GM21447 (cell line): ENCODE measurements at regions not wholly inside any gene's neighbourhood (a gene's known extent, or its start where the extent isn't known, plus 50 kb on each side); places are given as distances from the start of the nearest gene placed in this dataset.
"Not testable (repeated sequence)": the region's sequence is repeated elsewhere in the genome, so short reads cannot be mapped to it uniquely, and the experiment has no call there.

ENCODE experiments used
- ATAC-seq: cut with Tn5 transposase; IDR thresholded peaks from one replicate; pipeline ENCODE4 v1.9.1; 2021; ENCODE audit not compliant: unreplicated experiment

DNA sequence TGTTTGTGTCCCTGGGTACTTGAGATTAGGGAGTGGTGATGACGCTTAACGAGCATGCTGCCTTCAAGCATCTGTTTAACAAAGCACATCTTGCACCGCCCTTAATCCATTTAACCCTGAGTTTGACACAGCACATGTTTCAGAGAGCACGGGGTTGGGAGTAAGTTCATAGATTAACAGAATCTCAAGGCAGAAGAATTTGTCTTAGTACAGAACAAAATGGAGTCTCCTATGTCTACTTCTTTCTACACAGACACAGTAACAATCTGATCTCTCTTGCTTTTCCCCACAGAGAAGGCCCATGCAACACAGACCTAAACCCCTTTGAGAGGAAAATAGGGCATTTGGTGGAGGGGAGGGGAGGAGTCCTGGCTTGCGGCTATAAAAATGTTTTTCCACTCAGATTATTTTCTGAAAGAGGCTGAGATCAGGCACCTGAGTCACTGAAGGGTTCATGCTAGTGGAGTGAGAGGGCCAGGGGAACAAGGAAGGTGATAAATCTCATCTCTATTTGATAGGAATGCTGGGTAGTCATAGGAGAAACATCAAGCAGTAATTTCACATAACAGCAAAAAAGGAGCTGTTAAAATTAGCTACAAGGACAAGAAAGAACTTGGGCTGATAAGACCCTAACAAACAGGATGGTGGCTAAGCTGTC, 136.9 kb downstream of the OR2B2 start:
- ATAC-seq = not testable (repeated sequence)

DNA sequence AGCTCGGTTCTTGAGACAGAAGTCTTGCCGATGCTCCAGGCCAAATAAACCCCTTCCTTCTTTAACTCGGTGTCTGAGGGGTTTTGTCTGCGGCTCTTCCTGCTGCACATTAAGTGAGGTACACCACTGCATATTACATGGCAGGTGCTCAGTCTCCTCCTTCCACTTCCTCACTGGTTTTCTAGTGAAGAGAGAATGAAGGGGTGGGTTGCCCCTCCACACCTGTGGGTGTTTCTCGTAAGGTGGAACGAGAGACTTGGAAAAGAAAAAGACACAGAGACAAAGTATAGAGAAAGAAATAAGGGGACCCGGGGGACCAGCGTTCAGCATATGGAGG, 138.0 kb downstream of the OR2B2 start:
- ATAC-seq = not testable (repeated sequence)

DNA sequence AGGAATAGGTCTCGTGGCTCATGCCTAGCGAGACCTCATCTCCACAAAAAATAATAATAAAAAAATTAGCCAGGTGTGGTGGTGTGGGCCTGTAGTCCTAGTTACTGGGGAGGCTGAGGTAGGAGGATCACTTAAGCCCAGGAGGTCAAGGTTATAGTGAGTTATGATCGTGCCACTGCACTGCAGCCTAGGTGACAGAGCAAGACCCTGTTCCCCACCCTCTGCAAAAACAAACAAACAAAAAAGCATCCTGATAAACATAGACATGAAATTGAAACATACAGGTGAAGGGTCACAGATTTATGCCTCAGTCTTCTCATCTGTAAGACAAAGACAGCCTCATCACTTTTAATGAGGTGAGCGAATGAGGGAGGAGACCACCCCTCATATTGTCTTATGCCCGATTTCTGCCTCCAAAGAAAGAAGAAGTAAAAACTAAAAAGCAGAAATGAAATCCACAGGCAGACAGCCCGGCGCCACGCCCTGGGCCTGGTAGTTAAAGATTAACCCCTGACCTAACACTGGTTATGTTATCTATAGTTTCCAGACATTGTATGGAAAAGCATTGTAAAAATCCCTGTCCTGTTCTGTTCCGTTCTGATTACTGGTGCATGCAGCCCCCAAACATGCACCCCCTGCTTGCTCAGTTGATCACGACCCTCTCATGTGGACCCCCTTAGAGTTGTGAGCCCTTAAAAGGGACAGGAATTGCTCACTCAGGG, 138.5 kb downstream of the OR2B2 start:
- ATAC-seq = not testable (repeated sequence)

DNA sequence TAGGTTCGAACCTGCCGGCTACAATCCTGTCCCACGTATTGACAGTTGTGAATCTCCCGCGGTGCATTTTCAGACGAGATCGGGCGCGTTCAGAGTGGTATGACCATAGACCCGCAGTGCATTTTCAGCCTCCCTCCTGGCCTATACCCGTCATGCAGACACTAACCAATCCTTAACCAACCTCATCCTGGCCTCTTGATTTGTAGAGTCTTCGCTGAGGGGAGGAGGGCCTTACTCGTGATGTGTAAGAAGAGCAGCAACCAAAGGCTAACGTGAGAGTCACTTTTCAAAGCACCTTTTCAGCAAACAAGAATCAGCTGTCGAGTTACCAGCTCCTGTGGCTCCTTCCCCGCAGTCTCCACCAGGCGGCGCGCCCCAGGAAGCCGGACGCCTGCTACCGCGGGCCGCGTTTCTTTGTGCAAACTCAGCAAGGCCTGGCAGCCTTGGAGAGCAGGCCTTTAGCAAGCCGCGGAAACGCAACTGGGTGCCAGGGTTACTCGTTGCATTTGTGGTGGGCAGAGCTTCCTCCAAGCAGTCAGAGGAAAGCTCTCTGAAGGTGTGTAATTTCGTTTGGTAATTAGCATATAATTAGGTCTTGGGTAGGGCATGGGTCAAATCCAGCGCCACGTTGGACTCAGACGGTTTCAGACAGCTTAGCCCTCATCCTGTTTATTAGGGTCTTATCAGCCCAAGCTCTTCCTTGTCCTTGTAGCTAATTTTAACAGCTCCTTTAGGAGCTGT, 139.8 kb downstream of the OR2B2 start:
- peak; percentile 82 for ATAC-seq

DNA sequence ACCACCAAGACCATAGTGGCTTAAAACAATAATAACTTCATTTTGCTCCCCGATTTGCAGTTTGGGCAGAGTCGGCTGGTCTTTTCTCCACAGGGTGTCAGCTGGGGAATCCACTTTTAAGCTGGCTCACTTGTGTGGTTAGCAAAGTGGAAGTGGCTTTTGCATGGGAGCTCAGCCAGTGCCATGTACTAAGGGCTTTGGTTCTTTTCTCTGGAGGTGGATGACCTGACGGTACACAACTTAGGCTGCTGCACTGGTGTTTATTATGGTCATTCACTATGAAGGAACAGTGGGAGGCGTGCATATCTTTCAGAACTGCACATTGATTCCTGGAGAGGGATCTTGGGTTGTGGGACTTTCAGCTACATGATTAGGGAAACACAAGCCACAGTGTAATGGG, 141.0 kb downstream of the OR2B2 start:
- no peak for ATAC-seq

DNA sequence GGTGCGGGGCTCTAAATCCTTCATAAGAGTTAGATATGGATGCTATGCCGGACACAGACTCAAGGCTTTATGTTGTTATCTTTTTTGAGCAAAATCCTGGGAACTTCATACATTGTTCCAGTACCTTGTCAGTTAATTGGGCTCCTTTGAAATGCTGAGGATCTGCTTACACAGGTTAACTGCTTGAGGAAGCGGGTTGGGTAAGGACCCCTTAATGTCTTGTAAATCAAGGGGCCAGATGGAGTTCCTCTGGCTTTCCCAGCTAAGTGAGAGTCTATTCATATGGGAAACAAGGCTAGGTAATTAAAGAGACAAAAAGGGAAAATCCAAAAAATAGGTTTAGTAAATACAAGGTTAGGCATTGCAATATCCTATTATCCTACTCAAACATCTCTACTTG, 141.5 kb downstream of the OR2B2 start:
- ATAC-seq = no peak

DNA sequence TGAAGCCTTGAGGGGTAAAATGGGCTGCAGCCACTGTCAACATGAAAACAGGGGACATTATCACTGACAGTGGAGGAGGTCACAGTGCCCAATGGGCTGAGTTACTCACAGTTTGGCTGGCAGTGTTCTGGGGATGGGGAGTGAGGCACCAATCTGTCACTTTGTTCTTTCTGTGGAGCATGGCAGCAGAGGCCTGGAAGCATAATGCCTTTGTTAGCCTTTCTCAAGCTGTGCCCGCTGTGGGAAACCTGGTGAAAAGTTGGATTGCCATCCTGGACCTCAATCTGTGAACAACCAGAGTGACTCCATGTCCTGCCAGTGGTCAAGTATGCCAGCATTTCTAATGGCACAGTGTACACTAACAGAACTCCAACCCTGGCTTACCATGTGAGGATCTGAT, 143.6 kb downstream of the OR2B2 start:
- ATAC-seq = no peak

DNA sequence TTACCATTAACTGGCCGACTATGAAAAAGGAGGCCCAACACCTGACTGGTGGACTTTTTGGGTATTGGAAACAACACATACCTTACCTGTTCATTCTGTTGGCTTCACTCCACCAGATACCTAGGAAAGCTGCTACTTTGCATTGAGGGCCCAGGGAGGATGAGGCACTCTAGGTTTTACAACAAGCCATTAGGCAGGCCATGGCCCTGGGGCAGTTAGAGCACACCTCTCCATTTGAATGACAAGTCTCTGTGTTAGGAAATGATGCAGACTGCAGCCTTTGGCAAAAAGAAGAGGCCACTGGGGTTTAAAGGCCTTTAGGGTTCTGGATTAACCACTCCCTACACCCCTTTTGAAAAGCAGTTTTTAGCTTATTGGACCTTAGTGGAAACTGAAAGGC, 144.3 kb downstream of the OR2B2 start:
- no peak for ATAC-seq

DNA sequence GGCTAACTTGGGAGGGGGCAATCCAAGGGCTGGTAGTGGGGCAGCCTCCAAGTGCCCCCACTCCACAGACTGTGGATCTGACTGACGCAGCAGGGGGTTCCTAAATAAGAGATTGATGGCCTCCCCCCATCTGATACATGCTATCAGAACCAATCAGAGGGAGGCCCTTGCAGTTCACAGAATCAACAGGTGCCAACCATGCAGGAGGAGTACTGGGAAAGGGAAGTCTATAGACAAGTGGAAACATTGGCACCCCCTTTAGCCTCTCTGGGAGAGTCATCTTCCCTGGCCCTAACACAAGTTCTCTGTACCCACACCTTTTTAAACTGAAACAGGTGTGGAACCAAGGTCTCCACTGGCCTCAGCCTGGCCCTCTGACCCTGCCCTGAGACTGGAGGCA, 145.8 kb downstream of the OR2B2 start:
- ATAC-seq = no peak

DNA sequence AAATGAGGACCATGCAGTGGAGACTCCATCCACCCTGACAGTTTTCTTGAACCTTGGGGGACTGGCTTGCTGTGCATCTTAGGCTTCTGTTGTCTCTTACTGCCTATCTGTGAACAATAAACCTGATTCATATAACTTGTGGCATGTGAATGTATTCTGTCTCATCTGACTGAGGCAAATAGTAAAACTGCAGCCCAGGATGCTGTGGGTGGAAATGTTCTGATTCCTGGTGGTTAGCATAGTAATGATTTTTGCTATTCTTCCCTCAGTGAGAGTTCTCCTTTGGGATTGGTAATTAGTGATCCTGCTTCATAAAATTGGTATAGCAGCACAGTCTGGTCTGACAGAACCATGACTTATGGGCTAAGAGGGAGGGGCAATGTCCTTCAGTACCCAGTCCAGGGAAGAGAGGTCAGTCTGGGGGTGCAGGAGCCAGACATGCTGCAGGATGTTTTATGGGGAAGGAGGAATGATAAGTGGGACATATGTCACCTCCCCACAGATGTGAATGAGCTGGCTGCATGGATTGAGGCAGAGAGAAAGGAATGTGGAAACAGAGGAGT, 147.1 kb downstream of the OR2B2 start:
- no peak for ATAC-seq

DNA sequence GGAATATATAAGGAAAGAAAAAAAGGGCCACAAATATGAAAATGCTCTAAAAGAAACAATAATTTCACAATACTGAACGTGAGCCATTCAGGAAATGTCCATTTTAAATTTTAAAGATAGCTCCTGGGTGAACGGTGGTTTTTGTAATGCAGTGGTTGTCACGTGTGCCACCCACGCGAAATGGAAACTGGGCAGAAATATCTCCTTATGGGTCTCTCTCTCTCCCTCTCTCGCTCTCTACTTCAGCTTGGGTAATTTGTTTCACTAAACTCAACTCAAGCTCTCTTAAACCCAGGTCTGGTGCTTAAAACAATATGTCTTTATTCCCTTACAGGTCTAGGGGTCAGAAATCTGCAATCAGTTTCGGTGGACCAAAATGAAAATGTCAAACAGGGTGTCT, 150.8 kb downstream of the OR2B2 start:
- ATAC-seq = no peak

DNA sequence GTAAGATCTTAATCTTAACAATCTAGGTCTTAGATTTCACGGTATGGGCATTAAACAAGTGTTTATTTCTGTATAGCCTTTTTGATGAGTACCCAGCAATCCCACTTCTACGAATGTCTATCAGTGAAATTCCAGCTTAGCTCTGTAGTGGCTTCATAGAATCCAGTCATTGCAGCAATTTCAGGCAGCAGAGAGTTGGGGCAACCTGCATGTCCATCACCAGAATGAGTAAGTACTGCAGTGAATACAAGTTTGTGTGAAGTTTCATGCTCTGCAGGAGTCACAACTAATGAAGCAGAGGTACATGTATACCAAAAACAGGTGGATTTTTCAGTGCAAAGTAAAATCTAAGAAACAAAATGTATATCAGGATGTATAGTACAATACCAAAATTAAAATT, 151.7 kb downstream of the OR2B2 start:
- ATAC-seq = no peak

DNA sequence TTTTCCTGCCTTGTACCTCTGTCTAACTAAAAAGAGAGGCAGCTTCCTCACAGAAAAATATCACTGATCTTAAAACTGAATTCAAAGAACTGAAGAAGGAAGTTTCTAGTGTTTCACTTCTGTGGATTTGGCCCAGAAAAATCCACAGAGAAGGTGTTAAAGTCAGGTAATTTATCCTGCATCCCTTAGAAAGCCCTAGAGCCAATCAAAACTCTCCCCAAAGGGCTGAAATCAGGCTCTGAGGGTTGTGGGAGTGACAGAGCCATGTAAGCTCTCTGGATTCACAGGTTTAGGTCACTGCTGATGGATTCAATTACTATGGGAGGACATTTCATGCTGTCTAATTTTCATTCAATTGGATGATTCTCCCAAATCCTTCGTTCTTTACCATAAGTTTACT, 152.3 kb downstream of the OR2B2 start:
- no peak for ATAC-seq

DNA sequence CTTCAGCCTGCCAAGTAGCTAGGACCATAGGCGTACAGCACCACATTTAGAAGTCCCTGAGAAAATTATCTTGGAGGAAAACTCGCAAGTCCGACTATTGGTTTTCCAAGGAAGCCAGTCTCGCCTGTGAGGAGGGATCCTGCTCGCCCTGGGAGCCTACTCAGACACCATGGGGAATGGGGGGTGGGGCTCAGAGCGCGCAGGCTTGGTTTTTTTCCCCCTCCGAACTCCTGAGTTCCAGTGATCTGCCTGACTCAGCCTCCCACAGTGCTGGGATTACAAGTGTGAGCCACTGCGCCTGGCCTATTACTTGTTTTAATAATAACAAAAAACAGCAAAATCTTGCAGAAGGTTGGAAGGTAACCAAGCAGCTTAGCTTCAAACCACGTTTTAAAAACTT, 153.7 kb downstream of the OR2B2 start:
- ATAC-seq = no peak

DNA sequence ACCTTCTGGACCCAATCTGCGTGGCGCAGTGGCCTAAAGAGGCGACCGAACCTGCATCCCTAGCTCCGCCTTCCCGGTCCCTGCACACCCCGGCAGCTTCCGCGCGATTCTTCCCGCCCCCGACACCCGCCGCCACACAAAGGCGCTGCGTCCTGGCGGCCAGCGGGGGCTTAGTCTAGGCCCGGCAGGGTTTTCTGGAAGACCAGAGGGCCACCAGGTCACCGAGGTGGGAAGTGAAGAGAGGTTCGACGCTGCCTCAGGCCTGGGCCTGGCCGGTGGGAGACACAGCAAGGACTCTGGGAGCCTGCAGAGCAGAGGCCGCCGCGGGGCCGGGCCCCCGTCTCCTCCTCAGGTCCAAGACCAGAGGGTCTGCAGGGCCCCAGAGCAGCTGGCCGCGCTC, 154.9 kb downstream of the OR2B2 start:
- ATAC-seq = no peak

DNA sequence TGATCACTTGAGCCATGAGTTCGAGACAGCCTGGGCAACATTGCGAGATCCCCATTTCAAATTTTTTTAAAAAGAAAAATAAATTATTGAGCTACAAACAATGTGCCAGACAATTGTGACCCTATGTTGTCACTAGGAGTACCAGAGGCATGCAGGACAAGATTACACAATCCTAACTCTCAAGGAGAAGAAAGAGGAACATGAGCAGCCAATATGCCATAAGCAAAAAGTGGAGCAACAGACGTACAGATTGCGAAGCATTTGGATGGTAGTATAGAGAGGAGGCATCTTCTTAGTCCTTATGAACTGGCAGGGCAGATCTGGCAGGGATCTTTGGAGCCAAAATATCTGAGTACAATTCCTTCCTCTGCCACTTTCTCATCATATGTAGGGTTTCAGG, 156.4 kb downstream of the OR2B2 start:
- ATAC-seq = no peak

DNA sequence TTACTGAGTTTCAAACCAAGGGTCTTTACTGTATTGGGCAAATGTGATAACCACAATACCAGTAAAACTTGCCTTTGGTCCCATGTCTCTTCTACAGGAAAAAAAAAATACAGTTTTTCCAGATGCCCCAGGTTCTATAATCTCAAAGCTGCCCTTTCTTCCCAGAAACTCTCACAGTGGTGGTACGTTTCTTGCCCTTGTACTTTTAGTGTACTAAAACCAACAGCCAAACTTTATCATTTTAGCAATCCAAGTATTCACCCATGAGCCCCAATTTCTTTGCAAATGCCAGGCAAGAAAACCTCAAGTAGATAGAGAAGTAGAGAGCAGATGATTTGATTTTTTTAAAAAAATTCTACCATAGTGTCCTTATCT, 157.8 kb downstream of the OR2B2 start:
- no peak for ATAC-seq

DNA sequence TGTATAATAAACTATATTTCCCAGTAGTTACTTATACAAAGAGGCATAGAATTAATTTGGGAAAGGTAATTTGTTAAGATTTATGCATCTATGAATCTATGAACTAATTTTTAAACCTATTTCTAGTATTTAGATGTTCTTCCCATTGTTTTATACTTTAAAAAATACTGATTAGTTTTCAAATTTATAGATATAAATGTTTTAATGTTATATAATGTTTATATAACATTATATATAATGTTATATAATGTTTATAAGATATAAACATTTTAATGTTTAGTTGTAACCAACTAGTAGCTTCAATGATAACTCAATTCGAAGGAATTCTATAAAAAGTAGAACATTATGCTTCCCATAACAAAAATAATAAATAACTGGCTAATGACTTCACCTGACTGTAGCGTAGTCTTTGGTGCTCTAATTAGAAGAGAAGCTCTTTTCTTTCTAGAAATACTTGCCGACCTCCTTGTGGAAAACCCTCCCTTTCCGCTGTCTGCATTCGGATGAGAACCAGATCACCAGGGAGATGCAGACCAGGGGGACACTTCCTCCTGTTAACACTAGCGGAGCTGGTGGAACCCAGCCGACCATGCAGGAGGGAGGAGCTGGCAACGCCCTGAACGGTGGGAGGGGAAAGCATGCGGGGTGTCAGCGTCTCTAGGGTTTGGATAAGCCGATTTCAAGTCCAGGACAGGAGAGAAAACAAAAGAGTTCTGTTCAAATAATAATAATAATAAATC, 158.4 kb downstream of the OR2B2 start:
- ATAC-seq = peak; percentile 60

DNA sequence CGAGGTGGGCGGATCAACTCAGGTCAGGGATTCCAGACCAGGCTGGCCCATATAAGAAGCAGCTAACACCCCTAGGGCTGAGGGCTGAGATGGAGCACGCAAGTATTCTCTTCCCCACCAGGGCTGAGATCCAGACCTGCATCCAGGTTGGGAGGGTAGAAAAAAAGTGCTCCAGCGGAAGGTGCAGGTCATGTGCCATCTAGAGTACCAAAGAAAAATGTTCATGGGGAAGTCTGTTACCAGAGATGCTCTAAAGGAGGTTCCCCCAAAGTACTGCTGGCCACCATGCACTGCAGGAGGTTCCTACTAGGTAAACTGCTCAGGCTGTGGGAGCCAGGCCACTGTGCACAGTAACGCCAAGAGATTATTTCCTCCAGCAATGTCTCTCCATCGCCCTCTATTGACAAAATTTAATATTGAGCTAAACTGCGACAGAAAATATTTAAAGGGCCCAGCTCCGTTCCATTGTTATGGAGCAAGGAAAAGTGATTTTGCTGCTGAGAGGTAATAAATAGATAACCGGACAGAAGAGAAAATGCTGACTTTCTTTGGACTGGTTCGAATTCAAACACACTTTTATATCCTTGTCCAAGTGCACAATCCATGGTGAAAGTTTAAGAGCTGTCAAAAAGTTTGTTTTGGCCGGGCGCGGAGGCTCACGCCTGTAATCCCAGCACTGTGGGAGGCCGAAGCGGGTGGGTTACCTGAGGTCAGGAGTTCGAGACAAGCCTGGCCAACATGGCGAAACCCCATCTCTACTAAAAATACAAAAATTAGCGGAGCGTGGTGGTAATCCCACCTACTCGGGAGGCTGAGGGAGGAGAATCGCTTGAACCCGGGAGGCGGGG, 159.9 kb downstream of the OR2B2 start:
- peak; percentile 27 for ATAC-seq

DNA sequence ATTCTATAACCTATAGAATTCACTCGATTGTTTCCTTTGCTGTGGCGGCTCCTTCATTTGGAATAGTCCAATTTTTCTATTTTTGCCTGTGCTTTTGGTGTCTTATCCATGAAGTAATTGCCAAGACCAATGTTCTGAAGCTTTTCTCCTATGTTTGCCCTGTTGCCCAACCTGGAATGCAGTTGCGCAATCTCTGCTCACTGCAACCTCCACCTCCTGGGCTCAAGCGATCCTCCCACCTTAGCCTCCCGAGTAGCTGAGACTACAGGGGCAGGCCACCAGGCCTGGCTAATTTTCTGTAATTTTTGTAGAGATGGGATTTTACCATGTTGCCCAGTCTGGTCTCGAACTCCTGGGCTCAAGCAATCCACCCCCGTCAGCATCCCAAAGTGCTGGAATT, 163.5 kb downstream of the OR2B2 start:
- no peak for ATAC-seq
